OCI-LY7 (cell line): ENCODE measurements at regions not wholly inside any gene's neighbourhood (a gene's known extent, or its start where the extent isn't known, plus 50 kb on each side); places are given as distances from the start of the nearest gene placed in this dataset.

Experiments used
- BruUV-seq: library from RNA; stranded (reverse); fragments of 400-500 nt; replicated peaks from 2 replicates; lab custom pipeline; 2021; lab: Mats Ljungman, UMichigan
- CTCF ChIA-PET: fragments of 300-600 bp; sonication (Branson Sonifier 250); formaldehyde crosslinking; loops from one replicate; lab custom pipeline; 2022; ENCODE audit warnings: antibody characterized with exemption; ENCODE audit not compliant: unreplicated experiment; lab: Charles Lee
- POLR2A ChIA-PET: fragments of 300-600 bp; sonication (Branson Sonifier 250); formaldehyde crosslinking; loops from one replicate; lab custom pipeline; 2022; ENCODE audit warnings: antibody characterized with exemption; lab: Charles Lee
- DNase-seq: peaks from one replicate; pipeline ENCODE4 v3.0.0-alpha.2; 2015; ENCODE audit warnings: low spot score
- H2AFZ ChIP-seq: fragments of 200-600 bp; sonication (generic), shearing (Covaris generic); 2 replicates; pipeline ENCODE4 v1.6.1; 2014; ENCODE audit warnings: mild to moderate bottlenecking, antibody characterized with exemption, low read length, moderate library complexity
- H3K27ac ChIP-seq: fragments of 200-600 bp; sonication (generic); 2 replicates; pipeline ENCODE4 v1.5.1; 2014; ENCODE audit warnings: mixed run types, low read depth, mild to moderate bottlenecking, moderate library complexity, low read length, inconsistent platforms; ENCODE audit not compliant: poor library complexity, severe bottlenecking
- H3K36me3 ChIP-seq: fragments of 200-600 bp; sonication (generic); 2 replicates; pipeline ENCODE4 v1.6.1; 2014; ENCODE audit warnings: mild to moderate bottlenecking, antibody characterized with exemption, low read length, moderate library complexity, mixed read lengths; ENCODE audit not compliant: insufficient read depth
- H3K4me1 ChIP-seq: fragments of 200-600 bp; sonication (generic); 2 replicates; pipeline ENCODE4 v1.5.1; 2014; ENCODE audit warnings: mild to moderate bottlenecking, low read length; ENCODE audit not compliant: insufficient read depth, poor library complexity, severe bottlenecking
- H3K4me2 ChIP-seq: fragments of 200-600 bp; sonication (generic); 2 replicates; pipeline ENCODE4 v1.6.1; 2014; ENCODE audit warnings: mild to moderate bottlenecking, low read length
- H3K4me3 ChIP-seq: fragments of 200-600 bp; sonication (generic); 2 replicates; pipeline ENCODE4 v1.5.1; 2014; ENCODE audit warnings: mild to moderate bottlenecking, low read depth, low read length; ENCODE audit not compliant: poor library complexity, severe bottlenecking
- H3K79me2 ChIP-seq: fragments of 200-600 bp; sonication (generic); 2 replicates; pipeline ENCODE4 v1.6.1; 2016; ENCODE audit warnings: low read depth, mild to moderate bottlenecking, low read length, moderate library complexity, mixed read lengths; ENCODE audit not compliant: insufficient read depth
- H3K9me2 ChIP-seq: fragments of 200-600 bp; sonication (generic); 2 replicates; pipeline ENCODE4 v1.6.1; 2016; ENCODE audit warnings: mild to moderate bottlenecking, low read length, mixed read lengths; ENCODE audit not compliant: insufficient read depth
- H3K9me3 ChIP-seq: fragments of 200-600 bp; sonication (generic); 2 replicates; pipeline ENCODE4 v1.6.1; 2014; ENCODE audit warnings: mild to moderate bottlenecking, mixed run types, low read length, mixed read lengths
- H4K20me1 ChIP-seq: fragments of 200-600 bp; sonication (generic); 2 replicates; pipeline ENCODE4 v1.6.1; 2014; ENCODE audit warnings: mild to moderate bottlenecking, antibody characterized with exemption, low read length, moderate library complexity, mixed read lengths; ENCODE audit not compliant: insufficient read depth
- CTCF ChIP-seq: fragments of 200-600 bp; sonication (generic); conservative IDR thresholded peaks from 2 replicates; pipeline ENCODE4 v1.5.1; 2014; ENCODE audit warnings: mild to moderate bottlenecking, antibody characterized with exemption, low read length, moderate library complexity, mixed read lengths
- EZH2phosphoT487 ChIP-seq: fragments of 200-600 bp; sonication (generic); IDR thresholded peaks from 2 replicates; pipeline ENCODE4 v1.6.1; 2018; ENCODE audit warnings: low read depth, borderline replicate concordance, mild to moderate bottlenecking, mixed run types, antibody characterized with exemption, low read length, moderate library complexity, mixed read lengths
- intact Hi-C: fragments of 100-400 bp; cut with micrococcal nuclease; formaldehyde crosslinking; loops from one replicate; pipeline ENCODE4 v1.10.0; 2022; ENCODE audit not compliant: unreplicated experiment

GRCh38 chr5:143581147-143581546 is 177.7 kb upstream of the NR3C1 start:
- H3K9me2 ChIP-seq: no peaks in the 10 kb centered on the region
- no peaks in the 10 kb centered on the region for H3K79me2 ChIP-seq
- BruUV-seq: no TSS peak
- H3K27ac ChIP-seq: no peak overlapping the region
- no peaks in the 10 kb centered on the region for H3K9me3 ChIP-seq
- no peak for TF ChIP-seq CTCF
- no peak for TF ChIP-seq EZH2phosphoT487
- no peak overlapping the region for H2AFZ ChIP-seq
- no peak overlapping the region for H3K4me3 ChIP-seq
- ChIA-PET CTCF (no interaction called here), POLR2A (no interaction called here)
- intact Hi-C loops: no loop called here
- H3K36me3 ChIP-seq: no peaks in the 10 kb centered on the region
- H3K4me1 ChIP-seq: peaks cover 37% of the 10 kb centered on the region
- no peak for DNase-seq
- H4K20me1 ChIP-seq: no peaks in the 10 kb centered on the region
- H3K4me2 ChIP-seq: no peak overlapping the region

- H3K36me3 ChIP-seq: no peaks in the 10 kb centered on the region
- H3K79me2 ChIP-seq: no peaks in the 10 kb centered on the region
- intact Hi-C loops: no loop called here
- H3K9me3 ChIP-seq: no peaks in the 10 kb centered on the region
- BruUV-seq: no TSS peak
- ChIA-PET POLR2A (interaction anchor here (0.6 to 7.0 kb wide), 5 partner anchors 11 to 870 kb away, joined by 3 to 45 read pairs (median 4); no protein-coding TSS in a partner anchor), CTCF (no interaction called here)
- H3K4me3 ChIP-seq: no peak overlapping the region
- TF ChIP-seq EZH2phosphoT487: no peak
- TF ChIP-seq CTCF: no peak
- no peaks in the 10 kb centered on the region for H4K20me1 ChIP-seq
- peak overlapping the region; percentile 41; the same call in 1 of the 2 replicates for H2AFZ ChIP-seq
- no peak for DNase-seq
- no peaks in the 10 kb centered on the region for H3K9me2 ChIP-seq
- H3K4me2 ChIP-seq: no peak overlapping the region
- peaks cover 25% of the 10 kb centered on the region for H3K4me1 ChIP-seq
- H3K27ac ChIP-seq: no peak overlapping the region
Observed at GRCh38 chr5:143576711-143577484, 173.4 kb upstream of the NR3C1 start.

GRCh38 chr5:143575286-143575685 is 171.8 kb upstream of the NR3C1 start:
- Histone ChIP-seq H3K36me3 (no peaks in the 10 kb centered on the region), H3K4me3 (no peak overlapping the region), H3K9me3 (no peaks in the 10 kb centered on the region), H3K4me2 (no peak overlapping the region), H4K20me1 (no peaks in the 10 kb centered on the region), H2AFZ (peak overlapping the region; percentile 10; the same call in 1 of the 2 replicates), H3K79me2 (no peaks in the 10 kb centered on the region), H3K27ac (no peak overlapping the region), H3K4me1 (peaks cover 28% of the 10 kb centered on the region), H3K9me2 (no peaks in the 10 kb centered on the region)
- no TSS peak for BruUV-seq
- CTCF ChIA-PET: interaction anchor here (0.6 to 1.6 kb wide), 2 partner anchors 7 to 73 kb away, joined by 3 to 5 read pairs; no protein-coding TSS in a partner anchor
- intact Hi-C loops: no loop called here
- no peak for DNase-seq
- TF ChIP-seq CTCF (no peak), EZH2phosphoT487 (no peak)
- POLR2A ChIA-PET: interaction anchor here (1.0 to 7.0 kb wide), 8 partner anchors 8 to 55 kb away, joined by 3 to 59 read pairs (median 4); no protein-coding TSS in a partner anchor
